Epithelial cell of prostate (primary cell): ENCODE measurements at regions not wholly inside any gene's neighbourhood (a gene's known extent, or its start where the extent isn't known, plus 50 kb on each side); places are given as distances from the start of the nearest gene placed in this dataset.
"Not testable (repeated sequence)": the region's sequence is repeated elsewhere in the genome, so short reads cannot be mapped to it uniquely, and the experiment has no call there.

ENCODE experiments used
- DNase-seq: peaks from one replicate; pipeline ENCODE4 v3.0.0-alpha.2; 2011; ENCODE audit warnings: low read depth, low spot score
- H3K27ac ChIP-seq: fragments of 450-650 bp; 2 replicates; pipeline ENCODE4 v1.5.1; 2017; ENCODE audit warnings: mild to moderate bottlenecking

GRCh38 chrX:44785652-44786051 is 58.2 kb upstream of the DUSP21 start:
- DNase-seq = peak; percentile 61
- H3K27ac ChIP-seq = no peak overlapping the region

GRCh38 chrX:44784241-44784640 is 59.6 kb upstream of the DUSP21 start:
- peak; percentile 0 for DNase-seq
- no peak overlapping the region for H3K27ac ChIP-seq

DNA sequence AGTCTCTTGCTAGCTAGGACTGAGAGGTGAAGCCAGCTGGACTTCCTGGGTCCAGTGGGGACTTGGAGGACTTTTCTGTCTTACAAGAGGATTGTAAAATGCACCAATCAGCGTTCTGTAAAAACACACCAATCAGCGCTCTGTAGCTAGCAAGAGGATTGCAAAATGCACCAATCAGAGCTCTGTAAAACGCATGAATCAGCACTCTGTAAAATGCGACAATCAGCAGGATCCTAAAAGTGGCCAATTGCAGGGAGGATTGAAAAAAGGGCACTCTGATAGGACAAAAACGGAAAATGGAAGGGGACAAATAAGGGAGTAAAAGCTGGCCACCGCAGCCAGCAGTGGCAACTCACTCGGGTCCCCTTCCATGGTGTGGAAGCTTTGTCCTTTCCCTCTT is 65.6 kb upstream of the DUSP21 start:
- DNase-seq = no peak
- no peak overlapping the region for H3K27ac ChIP-seq

DNA sequence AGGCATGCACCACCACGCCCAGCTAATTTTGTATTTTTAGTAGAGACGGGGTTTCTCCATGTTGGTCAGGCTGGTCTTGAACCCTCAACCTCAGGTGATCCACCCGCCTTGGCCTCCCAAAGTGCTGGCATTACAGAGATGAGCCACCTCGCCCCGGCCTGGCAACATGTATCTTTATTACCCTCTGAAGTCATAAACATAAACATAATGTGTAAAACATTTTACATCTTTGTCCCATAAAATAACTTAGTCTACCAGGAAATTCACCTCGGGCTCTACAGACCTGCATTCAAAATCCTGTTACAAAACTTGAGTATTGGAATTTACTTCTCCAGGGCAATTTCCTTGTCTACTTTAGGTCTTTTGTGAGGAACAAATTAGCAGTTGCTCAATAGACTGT is 68.1 kb upstream of the DUSP21 start:
- H3K27ac ChIP-seq = no peak overlapping the region
- DNase-seq = no peak

DNA sequence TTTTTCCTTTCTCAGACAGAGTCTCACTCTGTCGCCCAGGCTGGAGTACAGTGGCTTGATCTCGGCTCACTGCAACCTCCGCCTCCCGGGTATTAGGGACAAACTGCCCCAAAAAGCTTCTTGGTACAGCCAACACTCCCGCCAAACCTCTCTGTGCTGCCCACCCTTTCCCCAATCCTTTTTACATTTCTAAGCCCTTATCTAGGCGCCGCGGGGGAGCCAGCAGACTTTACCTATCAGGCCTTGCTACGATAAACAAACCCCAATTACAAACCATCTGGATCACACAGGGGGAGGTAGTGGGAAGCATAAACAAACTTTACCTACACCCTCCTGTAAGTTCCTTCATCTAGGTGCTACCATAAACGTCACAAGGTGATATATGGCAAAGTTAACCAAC is 69.8 kb upstream of the DUSP21 start:
- H3K27ac ChIP-seq, DNase-seq: not testable (repeated sequence)

- no peak for DNase-seq
Observed at GRCh38 chrX:44770121-44770520, 73.7 kb upstream of the DUSP21 start.

DNA sequence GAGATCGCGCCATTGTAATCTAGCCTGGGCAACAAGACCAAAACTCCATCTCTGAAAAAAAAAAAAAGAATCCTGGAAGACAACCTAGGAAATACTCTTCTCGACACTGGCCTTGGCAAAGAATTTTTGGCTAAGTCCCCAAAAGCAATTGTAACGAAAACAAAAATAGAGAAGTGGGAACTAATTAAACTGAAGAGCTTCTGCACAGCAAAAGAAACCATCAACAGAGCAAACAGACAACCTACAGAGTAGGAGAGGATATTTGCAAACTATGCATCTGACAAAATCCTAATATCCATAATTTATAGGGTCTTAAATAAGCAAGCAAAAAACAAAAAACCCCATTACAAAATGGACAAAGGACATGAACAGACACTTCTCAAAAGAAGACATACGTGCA is 76.5 kb upstream of the DUSP21 start:
- no peak overlapping the region for H3K27ac ChIP-seq
- DNase-seq = no peak

More at GRCh38 chrX:44770121-44770520, 73.7 kb upstream of the DUSP21 start:
- H3K27ac ChIP-seq = no peak overlapping the region

GRCh38 chrX:44765556-44765955 is 78.3 kb upstream of the DUSP21 start:
- H3K27ac ChIP-seq = no peak overlapping the region
- no peak for DNase-seq

GRCh38 chrX:44747969-44748368 is 95.9 kb upstream of the DUSP21 start:
- no peak overlapping the region for H3K27ac ChIP-seq
- no peak for DNase-seq

GRCh38 chrX:44747317-44747716 is 96.5 kb upstream of the DUSP21 start:
- no peak overlapping the region for H3K27ac ChIP-seq
- DNase-seq = no peak

GRCh38 chrX:44744799-44745198 is 99.0 kb upstream of the DUSP21 start:
- no peak for DNase-seq

GRCh38 chrX:44742480-44743155 is 101.2 kb upstream of the DUSP21 start:
- no peak for DNase-seq
- no peak overlapping the region for H3K27ac ChIP-seq

More at GRCh38 chrX:44744799-44745198, 99.0 kb upstream of the DUSP21 start:
- H3K27ac ChIP-seq = no peak overlapping the region

DNA sequence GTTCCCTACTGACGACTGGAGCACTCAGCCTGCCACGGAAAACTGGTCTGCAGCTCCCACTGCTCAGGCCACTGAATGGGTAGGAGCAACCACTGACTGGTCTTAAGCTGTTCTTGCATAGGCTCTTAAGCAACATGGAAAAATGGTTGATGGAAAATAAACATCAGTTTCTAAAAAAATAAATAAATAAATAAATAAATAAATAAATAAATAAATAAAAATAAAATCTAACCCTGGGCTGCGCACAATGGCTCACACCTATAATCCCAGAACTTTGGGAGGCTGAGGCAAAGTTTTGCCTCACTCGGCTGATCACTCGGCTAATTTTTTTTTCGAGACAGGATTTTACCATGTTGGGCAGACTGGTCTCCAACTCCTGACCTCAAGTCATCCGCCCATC is 102.0 kb upstream of the DUSP21 start:
- not testable (repeated sequence) for H3K27ac ChIP-seq, DNase-seq

- not testable (repeated sequence) for H3K27ac ChIP-seq, DNase-seq
Observed at GRCh38 chrX:44741458-44741857, 102.4 kb upstream of the DUSP21 start.

GRCh38 chrX:44735498-44735897 is 108.3 kb upstream of the DUSP21 start:
- no peak overlapping the region for H3K27ac ChIP-seq

GRCh38 chrX:44733931-44734330 is 109.9 kb upstream of the DUSP21 start:
- DNase-seq = no peak
- H3K27ac ChIP-seq = no peak overlapping the region

More at GRCh38 chrX:44735498-44735897, 108.3 kb upstream of the DUSP21 start:
- DNase-seq = no peak

DNA sequence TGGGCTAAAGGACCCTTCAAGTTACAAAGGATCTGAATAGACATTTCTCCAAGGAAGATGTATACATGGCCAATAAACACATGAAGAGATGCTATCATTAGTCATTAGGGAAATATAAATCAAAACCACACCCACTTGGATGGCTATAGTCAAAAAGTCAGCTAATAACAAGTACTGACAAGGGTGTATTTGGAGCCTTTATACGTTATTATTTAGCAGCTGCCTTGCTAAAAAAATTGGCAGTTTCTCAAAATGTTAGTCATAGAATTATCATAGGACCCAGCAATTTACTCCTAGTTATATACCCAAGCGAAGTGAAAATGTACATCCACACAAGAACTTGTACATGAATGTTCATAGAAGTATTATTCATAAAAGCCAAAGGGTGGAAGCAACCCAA is 112.7 kb upstream of the DUSP21 start:
- DNase-seq = peak; percentile 22
- no peak overlapping the region for H3K27ac ChIP-seq

DNA sequence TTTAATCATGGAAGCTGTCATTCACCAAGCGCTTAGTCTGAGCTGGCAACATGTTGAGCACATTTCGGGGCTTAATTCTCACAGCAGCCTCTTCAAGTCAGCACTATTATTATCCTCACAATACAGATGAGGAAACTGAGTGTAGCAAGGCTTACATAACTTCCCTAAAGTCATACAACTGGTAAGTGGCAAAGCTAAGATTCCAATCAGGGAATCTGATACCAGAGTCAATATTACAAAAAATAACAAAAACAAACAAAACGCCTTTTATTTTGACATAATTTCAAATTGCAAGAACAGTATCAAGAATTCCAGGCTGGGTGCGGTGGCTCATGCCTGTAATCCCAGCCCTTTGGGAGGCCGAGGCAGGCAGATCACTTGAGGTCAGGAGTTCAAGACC is 120.4 kb upstream of the DUSP21 start:
- no peak overlapping the region for H3K27ac ChIP-seq
- no peak for DNase-seq

DNA sequence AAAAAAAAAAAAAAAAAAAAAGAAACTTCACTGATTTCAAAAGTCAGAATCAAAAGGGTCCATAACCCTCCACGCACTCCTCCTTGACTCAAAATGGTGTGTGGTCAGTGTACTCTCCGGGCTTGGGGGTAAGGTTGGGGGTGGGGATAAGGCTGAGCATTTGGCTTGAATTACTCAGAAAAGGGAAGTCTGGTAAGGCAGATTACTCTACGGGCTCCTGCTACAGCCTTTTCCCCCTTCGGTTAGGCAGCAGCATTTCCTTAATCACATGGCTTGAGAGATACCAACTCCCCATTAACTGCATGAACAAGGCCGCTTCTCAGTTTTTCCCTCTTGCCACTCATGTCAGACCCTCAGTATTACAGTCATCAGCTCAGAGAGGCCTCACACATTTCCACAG is 135.4 kb upstream of the DUSP21 start:
- DNase-seq = no peak
- H3K27ac ChIP-seq = no peak overlapping the region

- no peak for DNase-seq
Observed at GRCh38 chrX:44705817-44706551, 137.8 kb upstream of the DUSP21 start.

GRCh38 chrX:44698357-44698756 is 145.5 kb upstream of the DUSP21 start:
- no peak for DNase-seq

More at GRCh38 chrX:44705817-44706551, 137.8 kb upstream of the DUSP21 start:
- no peak overlapping the region for H3K27ac ChIP-seq

DNA sequence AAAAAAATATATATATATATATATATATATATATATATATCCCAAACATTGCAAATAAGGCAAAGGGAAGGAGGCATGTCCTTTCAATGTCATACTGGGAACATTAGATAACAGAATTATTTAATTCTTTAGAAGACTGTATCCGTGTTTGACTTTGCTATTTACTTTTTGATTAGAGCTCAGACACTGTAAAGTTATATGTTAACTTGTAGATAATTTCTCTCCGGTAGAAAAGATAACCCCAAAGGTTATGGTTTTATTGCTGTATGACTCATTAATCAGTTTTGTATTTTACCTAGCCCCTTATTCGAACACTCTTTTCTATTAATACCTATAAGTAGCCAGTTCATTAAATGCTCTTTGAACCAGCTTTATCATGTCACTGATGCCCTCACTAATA is 150.6 kb upstream of the DUSP21 start:
- no peak overlapping the region for H3K27ac ChIP-seq
- no peak for DNase-seq

More at GRCh38 chrX:44698357-44698756, 145.5 kb upstream of the DUSP21 start:
- no peak overlapping the region for H3K27ac ChIP-seq
